ENCODE measurements at regions not wholly inside any gene's neighbourhood (a gene's known extent, or its start where the extent isn't known, plus 50 kb on each side); places are given as distances from the start of the nearest gene placed in this dataset.

- Histone ChIP-seq H3K4me3 (ENCODE audit: low read depth, low read length, poor library complexity, severe bottlenecking) (no peak overlapping the region), H4K20me1 (ENCODE audit: insufficient read depth, low read length) (no peaks in the 10 kb centered on the region), H3K79me2 (ENCODE audit: insufficient read depth, low read length) (no peaks in the 10 kb centered on the region), H2AFZ (ENCODE audit: low read length) (no peak overlapping the region), H3K27ac (ENCODE audit: low read depth, low read length, poor library complexity, severe bottlenecking) (no peak overlapping the region), H3K9me3 (ENCODE audit: low read length) (no peaks in the 10 kb centered on the region), H3K9me2 (ENCODE audit: low read depth, low read length) (no peaks in the 10 kb centered on the region), H3K4me1 (ENCODE audit: insufficient read depth, low read length, severe bottlenecking) (no peaks in the 10 kb centered on the region), H3K9ac (ENCODE audit: low read length) (no peak overlapping the region), H3F3A (ENCODE audit: insufficient read depth, low read length) (no peaks in the 10 kb centered on the region), H3K36me3 (ENCODE audit: insufficient read depth, low read length) (no peaks in the 10 kb centered on the region), H3K4me2 (ENCODE audit: low read length) (no peak overlapping the region), H3K27me3 (ENCODE audit: insufficient read depth, low read length) (no peaks in the 10 kb centered on the region)
- TF ChIP-seq EZH2 (IDR thresholded peaks at IDR 0.05; ENCODE audit: borderline replicate concordance, low read length) = no peak
- no peak for TF ChIP-seq CTCF (IDR thresholded peaks at IDR 0.05; ENCODE audit: low read length)
Measured at GRCh38 chr20:12110274-12110673, 192.6 kb downstream of the BTBD3 start.

GRCh38 chr20:12110711-12111110 is 193.0 kb downstream of the BTBD3 start:
- H3K9me3 ChIP-seq (ENCODE audit: low read length) = no peaks in the 10 kb centered on the region
- no peak overlapping the region for H3K4me2 ChIP-seq (ENCODE audit: low read length)
- no peaks in the 10 kb centered on the region for H3K27me3 ChIP-seq (ENCODE audit: insufficient read depth, low read length)
- H3K4me1 ChIP-seq (ENCODE audit: insufficient read depth, low read length, severe bottlenecking) = no peaks in the 10 kb centered on the region
- TF ChIP-seq EZH2 (IDR thresholded peaks at IDR 0.05; ENCODE audit: borderline replicate concordance, low read length) (no peak), CTCF (IDR thresholded peaks at IDR 0.05; ENCODE audit: low read length) (no peak)
- H3K9me2 ChIP-seq (ENCODE audit: low read depth, low read length) = no peaks in the 10 kb centered on the region
- no peaks in the 10 kb centered on the region for H4K20me1 ChIP-seq (ENCODE audit: insufficient read depth, low read length)
- no peak overlapping the region for H3K4me3 ChIP-seq (ENCODE audit: low read depth, low read length, poor library complexity, severe bottlenecking)
- no peaks in the 10 kb centered on the region for H3K36me3 ChIP-seq (ENCODE audit: insufficient read depth, low read length)
- H3K79me2 ChIP-seq (ENCODE audit: insufficient read depth, low read length) = no peaks in the 10 kb centered on the region
- H3F3A ChIP-seq (ENCODE audit: insufficient read depth, low read length) = no peaks in the 10 kb centered on the region
- no peak overlapping the region for H3K9ac ChIP-seq (ENCODE audit: low read length)
- no peak overlapping the region for H2AFZ ChIP-seq (ENCODE audit: low read length)
- no peak overlapping the region for H3K27ac ChIP-seq (ENCODE audit: low read depth, low read length, poor library complexity, severe bottlenecking)

GRCh38 chr20:12111431-12112088 is 193.9 kb downstream of the BTBD3 start:
- TF ChIP-seq EZH2 (IDR thresholded peaks at IDR 0.05; ENCODE audit: borderline replicate concordance, low read length) = no peak
- TF ChIP-seq CTCF (IDR thresholded peaks at IDR 0.05; ENCODE audit: low read length) = no peak
- Histone ChIP-seq H2AFZ (ENCODE audit: low read length) (no peak overlapping the region), H3K4me1 (ENCODE audit: insufficient read depth, low read length, severe bottlenecking) (no peaks in the 10 kb centered on the region), H3K27me3 (ENCODE audit: insufficient read depth, low read length) (no peaks in the 10 kb centered on the region), H3K9me2 (ENCODE audit: low read depth, low read length) (no peaks in the 10 kb centered on the region), H3K9ac (ENCODE audit: low read length) (no peak overlapping the region), H3K36me3 (ENCODE audit: insufficient read depth, low read length) (no peaks in the 10 kb centered on the region), H3F3A (ENCODE audit: insufficient read depth, low read length) (no peaks in the 10 kb centered on the region), H4K20me1 (ENCODE audit: insufficient read depth, low read length) (no peaks in the 10 kb centered on the region), H3K9me3 (ENCODE audit: low read length) (no peaks in the 10 kb centered on the region), H3K79me2 (ENCODE audit: insufficient read depth, low read length) (no peaks in the 10 kb centered on the region), H3K4me2 (ENCODE audit: low read length) (no peak overlapping the region), H3K27ac (ENCODE audit: low read depth, low read length, poor library complexity, severe bottlenecking) (no peak overlapping the region), H3K4me3 (ENCODE audit: low read depth, low read length, poor library complexity, severe bottlenecking) (no peak overlapping the region)
